NB4 (cell line): ENCODE measurements at regions not wholly inside any gene's neighbourhood (a gene's known extent, or its start where the extent isn't known, plus 50 kb on each side); places are given as distances from the start of the nearest gene placed in this dataset.
"Not testable (repeated sequence)": the region's sequence is repeated elsewhere in the genome, so short reads cannot be mapped to it uniquely, and the experiment has no call there.

Source experiments
- DNase-seq: peaks from one replicate; pipeline ENCODE4 v3.0.0; 2010; ENCODE audit warnings: low read depth
- H3K4me3 ChIP-seq: one replicate; pipeline ENCODE4 v1.5.1; 2011; ENCODE audit warnings: mild to moderate bottlenecking, low read depth, low read length, moderate library complexity
- MYC ChIP-seq: IDR thresholded peaks from 2 replicates; pipeline ENCODE4 v1.6.1; 2011; ENCODE audit warnings: low read depth, low read length
- POLR2A ChIP-seq: IDR thresholded peaks from 2 replicates; pipeline ENCODE4 v1.6.1; 2011; ENCODE audit warnings: mild to moderate bottlenecking; ENCODE audit not compliant: insufficient read length; ENCODE audit errors: extremely low read depth
- TF ChIP-seq, protein P1 (sequence below): IDR thresholded peaks from one replicate; pipeline ENCODE4 v1.5.1; 2012; ENCODE audit warnings: low read depth, low read length
- TF ChIP-seq, protein P2 (sequence below): IDR thresholded peaks from 2 replicates; pipeline ENCODE4 v1.6.1; 2011; ENCODE audit warnings: low read depth, low read length

DNA sequence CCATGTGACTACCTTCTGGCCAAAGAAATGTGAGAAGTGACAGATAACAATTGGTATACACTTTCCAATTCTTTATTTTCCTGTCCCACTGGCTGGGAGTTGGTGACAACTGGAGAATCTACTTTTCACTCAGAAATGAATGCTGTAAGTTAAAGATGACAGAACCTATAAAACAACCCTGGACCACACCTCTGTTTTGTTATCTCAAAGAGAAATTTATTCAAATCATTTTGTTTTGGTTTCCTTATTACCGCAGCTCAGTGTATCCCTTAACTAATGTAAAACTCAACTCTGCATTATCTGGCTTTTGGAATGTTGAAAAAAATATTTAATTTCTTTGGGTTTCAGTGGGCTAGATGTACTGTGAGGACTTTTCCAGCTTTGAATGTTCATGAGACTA is 469.8 kb downstream of the PCDH7 start:
- TF ChIP-seq, protein P1, sequence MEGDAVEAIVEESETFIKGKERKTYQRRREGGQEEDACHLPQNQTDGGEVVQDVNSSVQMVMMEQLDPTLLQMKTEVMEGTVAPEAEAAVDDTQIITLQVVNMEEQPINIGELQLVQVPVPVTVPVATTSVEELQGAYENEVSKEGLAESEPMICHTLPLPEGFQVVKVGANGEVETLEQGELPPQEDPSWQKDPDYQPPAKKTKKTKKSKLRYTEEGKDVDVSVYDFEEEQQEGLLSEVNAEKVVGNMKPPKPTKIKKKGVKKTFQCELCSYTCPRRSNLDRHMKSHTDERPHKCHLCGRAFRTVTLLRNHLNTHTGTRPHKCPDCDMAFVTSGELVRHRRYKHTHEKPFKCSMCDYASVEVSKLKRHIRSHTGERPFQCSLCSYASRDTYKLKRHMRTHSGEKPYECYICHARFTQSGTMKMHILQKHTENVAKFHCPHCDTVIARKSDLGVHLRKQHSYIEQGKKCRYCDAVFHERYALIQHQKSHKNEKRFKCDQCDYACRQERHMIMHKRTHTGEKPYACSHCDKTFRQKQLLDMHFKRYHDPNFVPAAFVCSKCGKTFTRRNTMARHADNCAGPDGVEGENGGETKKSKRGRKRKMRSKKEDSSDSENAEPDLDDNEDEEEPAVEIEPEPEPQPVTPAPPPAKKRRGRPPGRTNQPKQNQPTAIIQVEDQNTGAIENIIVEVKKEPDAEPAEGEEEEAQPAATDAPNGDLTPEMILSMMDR: no peak
- DNase-seq: no peak
- H3K4me3 ChIP-seq: no peak overlapping the region

DNA sequence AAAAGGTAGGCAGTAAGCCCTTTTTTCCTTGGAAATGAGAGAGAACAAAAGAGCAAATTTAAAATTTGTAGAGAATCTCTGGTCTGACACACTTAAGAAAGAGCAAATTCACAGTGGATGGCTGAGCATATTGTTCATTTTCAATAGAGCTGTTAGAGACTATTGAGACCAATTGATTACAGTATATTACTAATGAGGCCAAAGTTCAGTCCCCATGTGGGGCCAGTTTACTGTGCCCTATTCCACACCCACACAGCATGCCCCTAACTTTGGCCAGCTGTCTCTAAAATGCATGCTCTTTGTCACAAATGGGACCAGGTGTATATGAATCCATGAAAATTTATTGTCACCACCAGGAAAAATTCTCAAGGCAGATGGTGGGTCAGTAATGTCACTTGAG is 470.5 kb downstream of the PCDH7 start:
- TF ChIP-seq, protein P1: no peak
- TF ChIP-seq POLR2A (no peak), MYC (no peak)
- TF ChIP-seq, protein P2, sequence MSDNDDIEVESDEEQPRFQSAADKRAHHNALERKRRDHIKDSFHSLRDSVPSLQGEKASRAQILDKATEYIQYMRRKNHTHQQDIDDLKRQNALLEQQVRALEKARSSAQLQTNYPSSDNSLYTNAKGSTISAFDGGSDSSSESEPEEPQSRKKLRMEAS: no peak
- no peak overlapping the region for H3K4me3 ChIP-seq
- no peak for DNase-seq

DNA sequence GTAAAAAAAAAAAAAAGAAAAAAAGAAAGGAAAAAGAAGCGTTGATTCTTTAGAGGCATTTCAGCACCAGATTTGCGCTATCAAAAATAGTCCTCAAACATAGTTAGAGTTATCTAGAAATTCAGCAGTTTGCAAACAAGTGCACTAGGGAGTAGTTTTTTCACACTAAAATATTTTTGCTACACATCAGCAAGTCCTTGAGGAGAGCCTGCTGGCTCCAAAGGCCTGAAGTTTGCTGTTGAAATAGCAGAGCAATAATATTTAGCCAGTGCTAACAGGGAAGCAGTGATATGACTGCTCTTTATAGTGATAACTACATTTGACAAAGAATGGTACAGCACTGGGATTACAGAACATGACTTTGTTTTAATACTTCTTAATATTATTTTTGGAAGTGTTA is 472.2 kb downstream of the PCDH7 start:
- no peak for DNase-seq
- no peak overlapping the region for H3K4me3 ChIP-seq
- TF ChIP-seq MYC (no peak), POLR2A (no peak)
- TF ChIP-seq, protein P2: no peak
- TF ChIP-seq, protein P1: no peak

DNA sequence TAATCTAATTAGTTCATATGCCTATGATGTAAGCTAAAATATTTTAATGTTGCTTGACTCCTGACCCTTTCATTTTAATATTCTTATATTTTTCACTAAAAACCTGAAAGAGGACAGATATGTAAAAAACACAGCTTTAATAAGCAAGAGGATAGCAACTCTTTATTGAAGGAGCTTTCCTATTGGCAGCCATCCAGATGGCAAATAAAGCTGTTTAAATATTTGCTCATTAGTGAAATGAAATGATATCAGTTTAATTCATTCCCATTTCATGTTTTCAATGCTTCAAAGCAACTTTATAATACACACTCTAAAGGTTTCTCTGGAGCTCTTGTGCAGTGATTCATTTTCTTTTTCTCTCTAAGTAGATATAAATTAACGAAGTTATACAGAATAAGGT is 473.4 kb downstream of the PCDH7 start:
- TF ChIP-seq, protein P2: no peak
- TF ChIP-seq MYC (no peak), POLR2A (no peak)
- TF ChIP-seq, protein P1: no peak
- DNase-seq: no peak
- no peak overlapping the region for H3K4me3 ChIP-seq

DNA sequence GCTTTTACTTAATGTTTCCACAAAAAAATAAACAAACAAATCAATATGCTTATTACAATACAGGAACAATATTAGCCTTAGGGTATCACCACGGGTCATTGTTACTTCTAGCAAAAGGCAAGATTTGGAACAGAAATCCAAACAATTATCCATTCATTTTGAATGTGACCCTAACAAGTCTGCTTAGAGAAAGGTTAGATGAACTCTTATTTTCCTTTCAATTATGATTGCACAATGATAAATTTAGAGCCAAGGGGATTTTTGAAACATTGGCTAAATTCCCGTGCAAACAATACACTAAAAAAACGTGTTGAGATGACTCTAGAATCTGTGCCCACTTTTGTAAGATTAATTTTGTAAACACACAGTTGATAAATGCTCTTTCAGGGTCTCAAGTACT is 474.7 kb downstream of the PCDH7 start:
- H3K4me3 ChIP-seq: no peak overlapping the region
- TF ChIP-seq MYC (no peak), POLR2A (no peak)
- TF ChIP-seq, protein P2: no peak
- TF ChIP-seq, protein P1: no peak
- no peak for DNase-seq

DNA sequence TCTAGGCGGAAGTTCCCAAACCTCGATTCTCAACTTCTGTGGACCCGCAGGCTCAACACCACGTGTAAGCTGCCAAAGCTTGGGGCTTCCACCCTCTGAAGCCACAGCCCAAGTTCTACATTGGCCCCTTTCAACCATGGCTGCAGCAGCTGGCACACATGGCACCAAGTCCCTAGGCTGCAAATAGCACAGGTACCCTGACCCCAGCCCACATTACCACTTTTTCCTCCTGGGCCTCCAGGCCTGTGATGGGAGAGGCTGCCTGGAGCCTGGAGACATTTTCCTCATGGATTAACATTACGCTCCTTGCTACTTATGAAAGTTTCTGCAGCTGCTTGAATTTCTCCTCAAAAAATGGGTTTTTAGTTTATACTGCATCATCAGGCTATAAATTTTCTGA is 479.5 kb downstream of the PCDH7 start:
- DNase-seq: no peak
- no peak for TF ChIP-seq MYC
- TF ChIP-seq, protein P2: no peak
- TF ChIP-seq POLR2A: no peak
- TF ChIP-seq, protein P1: no peak
- no peak overlapping the region for H3K4me3 ChIP-seq

DNA sequence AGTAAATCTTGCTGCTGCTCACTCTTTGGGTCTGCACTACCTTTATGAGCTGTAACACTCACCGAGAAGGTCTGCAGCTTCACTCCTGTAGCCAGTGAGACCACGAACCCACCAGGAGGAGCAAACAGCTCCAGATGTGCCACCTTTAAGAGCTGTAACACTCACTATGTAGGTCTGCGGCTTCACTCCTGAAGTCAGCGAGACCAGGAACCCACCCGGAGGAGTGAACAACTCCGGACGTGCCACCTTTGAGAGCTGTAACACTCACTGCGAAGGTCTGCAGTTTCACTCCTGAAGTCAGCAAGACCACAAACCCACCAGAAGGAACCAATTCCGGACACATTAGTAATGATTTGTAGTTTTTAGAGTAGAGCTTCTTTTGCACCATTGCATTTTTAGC is 481.9 kb downstream of the PCDH7 start:
- not testable (repeated sequence) for H3K4me3 ChIP-seq, DNase-seq
